K562 (cell line): ENCODE measurements at regions not wholly inside any gene's neighbourhood (a gene's known extent, or its start where the extent isn't known, plus 50 kb on each side); places are given as distances from the start of the nearest gene placed in this dataset.

Experiments used
- ATAC-seq: fragments of 200-7000 bp; cut with Tn5 transposase; 3 replicates; pipeline ENCODE4 v1.9.1; 2020; ENCODE audit warnings: moderate library complexity
- BruUV-seq: library from RNA; stranded (reverse); fragments of 400-500 nt; replicated peaks from 2 replicates; lab custom pipeline; 2021; lab: Mats Ljungman, UMichigan
- CTCF ChIA-PET: fragments of 300-600 bp; formaldehyde crosslinking; extraction: SDS; loops from one replicate; lab custom pipeline; 2021; ENCODE audit warnings: low intra/inter-chr PET ratio; lab: Yijun Ruan, JAX
- POLR2A ChIA-PET: fragments of 300-600, 350-650 bp; sonication (Branson Sonifier 250); formaldehyde crosslinking; extraction: SDS; loops from one replicate; lab custom pipeline; 2021; ENCODE audit warnings: antibody characterized with exemption, inconsistent platforms; lab: Yijun Ruan, JAX
- DNase-seq, 4 experiments: peaks; one replicate each; pipeline versions ENCODE4 v3.0.0 to v3.0.0-alpha.2; 2011 to 2018; ENCODE audit warnings: low spot score in 3 of 4, mixed read lengths in 3 of 4; ENCODE audit errors: extremely low read depth in 1 of 4
- FAIRE-seq: peaks from 2 replicates; lab custom pipeline; 2011; peaks lifted over from hg19 to GRCh38; lab: Jason Lieb, UNC
- H2AFZ ChIP-seq: 2 replicates; pipeline ENCODE4 v1.6.0; 2011; ENCODE audit warnings: low read depth, low read length, control low read depth, inconsistent platforms
- H3K27ac ChIP-seq: fragments of 200-600 bp; 3 replicates; pipeline ENCODE4 v1.8.0; 2011; ENCODE audit warnings: low read depth, mild to moderate bottlenecking, control low read depth, inconsistent platforms, low read length, moderate library complexity, mixed read lengths; ENCODE audit errors: extremely low read depth
- H3K27me3 ChIP-seq, 2 experiments: fragments of 300-600 bp in 1 of 2; 2 replicates in 1 of 2; 3 replicates in 1 of 2; pipeline versions ENCODE4 v1.6.0 to v1.8.0; 2011; ENCODE audit warnings: inconsistent platforms in 2 of 2, low read length in 2 of 2, mild to moderate bottlenecking in 1 of 2, mixed read lengths in 1 of 2, moderate library complexity in 1 of 2; ENCODE audit not compliant: control insufficient read depth in 2 of 2, insufficient read depth in 2 of 2
- H3K36me3 ChIP-seq: fragments of 300-600 bp; 3 replicates; pipeline ENCODE4 v1.8.0; 2011; ENCODE audit warnings: mild to moderate bottlenecking, low read length, inconsistent platforms; ENCODE audit not compliant: control insufficient read depth, insufficient read depth
- H3K4me1 ChIP-seq, 2 experiments: fragments of 200-600 bp in 1 of 2; replicated peaks in 1 of 2; 2 replicates in 1 of 2; 3 replicates in 1 of 2; pipeline versions ENCODE4 v1.5.1 to v1.8.0; 2011; ENCODE audit warnings: inconsistent platforms in 2 of 2, low read length in 2 of 2, mild to moderate bottlenecking in 1 of 2, mixed read lengths in 1 of 2, moderate library complexity in 1 of 2; ENCODE audit not compliant: control insufficient read depth in 2 of 2, insufficient read depth in 2 of 2
- H3K4me2 ChIP-seq: 2 replicates; pipeline ENCODE4 v1.6.1; 2011; ENCODE audit warnings: low read length, control low read depth, inconsistent platforms, mixed read lengths; ENCODE audit not compliant: insufficient read depth
- H3K4me3 ChIP-seq: fragments of 200-600 bp; sonication (generic), shearing (Covaris generic); 2 replicates; pipeline ENCODE4 v1.5.1; 2016; ENCODE audit warnings: control low read depth, inconsistent platforms
- H3K79me2 ChIP-seq: fragments of 200-600 bp; 3 replicates; pipeline ENCODE4 v1.8.0; 2011; ENCODE audit warnings: low read length, inconsistent platforms; ENCODE audit not compliant: control insufficient read depth, insufficient read depth
- H3K9ac ChIP-seq, 2 experiments: 2 replicates each; pipeline versions ENCODE4 v1.6.0 to v1.6.1; 2011; ENCODE audit warnings: low read depth in 2 of 2, low read length in 2 of 2, control low read depth in 1 of 2, inconsistent platforms in 1 of 2, mild to moderate bottlenecking in 1 of 2, mixed read lengths in 1 of 2; ENCODE audit not compliant: insufficient read depth in 1 of 2
- H3K9me1 ChIP-seq: one replicate; pipeline ENCODE4 v1.6.0; 2011; ENCODE audit warnings: inconsistent platforms, mild to moderate bottlenecking, low read length, moderate library complexity; ENCODE audit not compliant: control insufficient read depth, insufficient read depth
- H3K9me3 ChIP-seq: replicated peaks from 2 replicates; pipeline ENCODE4 v1.5.1; 2011; ENCODE audit warnings: low read depth, low read length, inconsistent platforms; ENCODE audit not compliant: control insufficient read depth, insufficient read depth
- H4K20me1 ChIP-seq: replicated peaks from 2 replicates; pipeline ENCODE4 v1.6.1; 2011; ENCODE audit warnings: low read length, inconsistent platforms, mixed read lengths; ENCODE audit not compliant: control insufficient read depth, insufficient read depth
- ETS2 ChIP-seq: IDR thresholded peaks from 2 replicates; pipeline ENCODE4 v1.6.1; 2016; ENCODE audit warnings: borderline replicate concordance, missing genetic modification characterization, mild to moderate bottlenecking, moderate library complexity, missing compliant biosample characterization; ENCODE audit not compliant: poor library complexity, severe bottlenecking
- FOXP1 ChIP-seq: sonication (generic); formaldehyde crosslinking; IDR thresholded peaks from 2 replicates; pipeline ENCODE4 v1.8.0; 2022; ENCODE audit warnings: mild to moderate bottlenecking, missing genetic modification reagents
- KAT8 ChIP-seq: fragments of 450-650 bp; IDR thresholded peaks from 2 replicates; pipeline ENCODE4 v1.6.1; 2016; ENCODE audit warnings: low read depth, mild to moderate bottlenecking
- RAD51 ChIP-seq: fragments of 450-650 bp; IDR thresholded peaks from 2 replicates; pipeline ENCODE4 v1.7.1; 2016; ENCODE audit warnings: low read depth, mild to moderate bottlenecking, borderline replicate concordance
- SAP30 ChIP-seq: fragments of 200-600 bp; sonication (generic); IDR thresholded peaks from 2 replicates; pipeline ENCODE4 v1.6.1; 2012; ENCODE audit warnings: borderline replicate concordance, low read depth, mild to moderate bottlenecking, moderate library complexity, low read length, control low read depth, inconsistent platforms; ENCODE audit not compliant: insufficient read depth, poor library complexity, severe bottlenecking
- SIN3B ChIP-seq: fragments of 450-650 bp; IDR thresholded peaks from 2 replicates; pipeline ENCODE4 v1.6.1; 2017; ENCODE audit warnings: low read depth, mild to moderate bottlenecking, moderate library complexity
- SIRT6 ChIP-seq: IDR thresholded peaks from one replicate; pipeline ENCODE4 v1.6.1; 2012; ENCODE audit warnings: low read depth, mild to moderate bottlenecking, control low read depth, inconsistent platforms, low read length, moderate library complexity
- U2AF2 ChIP-seq: fragments of 200-400 bp; formaldehyde crosslinking; optimal IDR thresholded peaks from 2 replicates; pipeline ENCODE3; 2017; ENCODE audit warnings: low read depth, mild to moderate bottlenecking, low read length
- ZNF75A ChIP-seq: fragments of 450-650 bp; formaldehyde crosslinking; IDR thresholded peaks from 2 replicates; pipeline ENCODE4 v1.4.0; 2020; ENCODE audit warnings: mild to moderate bottlenecking
- WGBS: fragments of 100-300 bp; shearing (Covaris generic); methylation state at CpG from one replicate; pipeline ENCODE4 v1.1.6; 2016; ENCODE audit warnings: low coverage, mixed read lengths; ENCODE audit not compliant: insufficient coverage; ENCODE audit errors: missing lambda C conversion rate; 5-methylcytosine and 5-hydroxymethylcytosine counted together
- in situ Hi-C: fragments of 300-500 bp; cut with MboI; formaldehyde crosslinking; loops from 4 replicates; pipeline ENCODE4 v1.15.0; 2018; ENCODE audit warnings: inconsistent platforms, mixed read lengths
- intact Hi-C: fragments of 100-400 bp; cut with micrococcal nuclease; formaldehyde crosslinking; loops from 2 replicates; pipeline ENCODE4 v1.14.2; 2022
- TF ChIP-seq, protein P1 (sequence below): fragments of 250-450 bp; sonication (Bioruptor Pico); IDR thresholded peaks from 2 replicates; pipeline ENCODE4 v1.8.0; 2021; ENCODE audit warnings: moderate library complexity, mild to moderate bottlenecking, inconsistent platforms
- TF ChIP-seq, protein P2 (sequence below): fragments of 450-650 bp; formaldehyde crosslinking; IDR thresholded peaks from 2 replicates; pipeline ENCODE4 v1.4.0; 2020; ENCODE audit warnings: mild to moderate bottlenecking, moderate library complexity
- TF ChIP-seq, protein P3 (sequence below): IDR thresholded peaks from 3 replicates; pipeline ENCODE4 v1.6.1; 2011; ENCODE audit warnings: borderline replicate concordance, mild to moderate bottlenecking; ENCODE audit not compliant: insufficient read length, insufficient read depth
- TF ChIP-seq, protein P4 (sequence below): fragments of 450-650 bp; conservative IDR thresholded peaks from 2 replicates; pipeline ENCODE4 v1.6.1; 2016; ENCODE audit warnings: missing genetic modification characterization, low read depth, mild to moderate bottlenecking, control low read depth, missing compliant biosample characterization
- TF ChIP-seq, protein P5 (sequence below): sonication (generic); formaldehyde crosslinking; IDR thresholded peaks from 2 replicates; pipeline ENCODE4 v1.8.1; 2022; ENCODE audit warnings: missing genetic modification reagents

DNA sequence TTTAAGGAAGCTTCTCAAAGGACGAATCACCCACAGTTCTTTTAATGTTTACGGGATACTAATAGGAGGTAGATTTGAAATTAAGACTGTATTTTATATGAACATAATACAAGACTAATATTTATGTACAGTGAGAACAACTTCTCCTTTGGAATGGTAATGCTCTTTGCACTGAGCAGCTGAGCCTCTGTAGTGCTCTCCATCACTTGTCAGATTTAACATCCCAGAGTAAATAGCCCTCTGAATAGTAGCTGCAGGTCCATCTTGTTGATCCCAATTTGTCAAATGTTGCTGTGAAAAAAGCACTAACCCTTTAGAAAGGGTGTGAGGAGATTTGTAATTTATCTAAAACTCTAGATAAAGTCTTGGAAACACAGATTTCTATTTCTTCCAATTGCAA is 351.4 kb upstream of the KCNMB2 start:
- Histone ChIP-seq H3K27ac (no peak overlapping the region), H3K36me3 (no peaks in the 10 kb centered on the region), H4K20me1 (no peaks in the 10 kb centered on the region)
- TF ChIP-seq, protein P1, sequence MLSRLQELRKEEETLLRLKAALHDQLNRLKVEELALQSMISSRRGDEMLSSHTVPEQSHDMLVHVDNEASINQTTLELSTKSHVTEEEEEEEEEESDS (CRISPR knock-in tag): no peak
- TF ChIP-seq, protein P2, sequence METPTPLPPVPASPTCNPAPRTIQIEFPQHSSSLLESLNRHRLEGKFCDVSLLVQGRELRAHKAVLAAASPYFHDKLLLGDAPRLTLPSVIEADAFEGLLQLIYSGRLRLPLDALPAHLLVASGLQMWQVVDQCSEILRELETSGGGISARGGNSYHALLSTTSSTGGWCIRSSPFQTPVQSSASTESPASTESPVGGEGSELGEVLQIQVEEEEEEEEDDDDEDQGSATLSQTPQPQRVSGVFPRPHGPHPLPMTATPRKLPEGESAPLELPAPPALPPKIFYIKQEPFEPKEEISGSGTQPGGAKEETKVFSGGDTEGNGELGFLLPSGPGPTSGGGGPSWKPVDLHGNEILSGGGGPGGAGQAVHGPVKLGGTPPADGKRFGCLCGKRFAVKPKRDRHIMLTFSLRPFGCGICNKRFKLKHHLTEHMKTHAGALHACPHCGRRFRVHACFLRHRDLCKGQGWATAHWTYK (CRISPR knock-in tag): no peak
- TF ChIP-seq RAD51 (no peak), SIN3B (no peak), KAT8 (no peak), ETS2 (tag) (no peak), FOXP1 (CRISPR knock-in tag) (no peak), U2AF2 (no peak), SAP30 (no peak), ZNF75A (CRISPR knock-in tag) (no peak), SIRT6 (no peak)
- TF ChIP-seq, protein P3, sequence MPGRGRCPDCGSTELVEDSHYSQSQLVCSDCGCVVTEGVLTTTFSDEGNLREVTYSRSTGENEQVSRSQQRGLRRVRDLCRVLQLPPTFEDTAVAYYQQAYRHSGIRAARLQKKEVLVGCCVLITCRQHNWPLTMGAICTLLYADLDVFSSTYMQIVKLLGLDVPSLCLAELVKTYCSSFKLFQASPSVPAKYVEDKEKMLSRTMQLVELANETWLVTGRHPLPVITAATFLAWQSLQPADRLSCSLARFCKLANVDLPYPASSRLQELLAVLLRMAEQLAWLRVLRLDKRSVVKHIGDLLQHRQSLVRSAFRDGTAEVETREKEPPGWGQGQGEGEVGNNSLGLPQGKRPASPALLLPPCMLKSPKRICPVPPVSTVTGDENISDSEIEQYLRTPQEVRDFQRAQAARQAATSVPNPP: no peak
- TF ChIP-seq, protein P4, sequence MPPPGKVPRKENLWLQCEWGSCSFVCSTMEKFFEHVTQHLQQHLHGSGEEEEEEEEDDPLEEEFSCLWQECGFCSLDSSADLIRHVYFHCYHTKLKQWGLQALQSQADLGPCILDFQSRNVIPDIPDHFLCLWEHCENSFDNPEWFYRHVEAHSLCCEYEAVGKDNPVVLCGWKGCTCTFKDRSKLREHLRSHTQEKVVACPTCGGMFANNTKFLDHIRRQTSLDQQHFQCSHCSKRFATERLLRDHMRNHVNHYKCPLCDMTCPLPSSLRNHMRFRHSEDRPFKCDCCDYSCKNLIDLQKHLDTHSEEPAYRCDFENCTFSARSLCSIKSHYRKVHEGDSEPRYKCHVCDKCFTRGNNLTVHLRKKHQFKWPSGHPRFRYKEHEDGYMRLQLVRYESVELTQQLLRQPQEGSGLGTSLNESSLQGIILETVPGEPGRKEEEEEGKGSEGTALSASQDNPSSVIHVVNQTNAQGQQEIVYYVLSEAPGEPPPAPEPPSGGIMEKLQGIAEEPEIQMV (tag): no peak
- TF ChIP-seq, protein P5, sequence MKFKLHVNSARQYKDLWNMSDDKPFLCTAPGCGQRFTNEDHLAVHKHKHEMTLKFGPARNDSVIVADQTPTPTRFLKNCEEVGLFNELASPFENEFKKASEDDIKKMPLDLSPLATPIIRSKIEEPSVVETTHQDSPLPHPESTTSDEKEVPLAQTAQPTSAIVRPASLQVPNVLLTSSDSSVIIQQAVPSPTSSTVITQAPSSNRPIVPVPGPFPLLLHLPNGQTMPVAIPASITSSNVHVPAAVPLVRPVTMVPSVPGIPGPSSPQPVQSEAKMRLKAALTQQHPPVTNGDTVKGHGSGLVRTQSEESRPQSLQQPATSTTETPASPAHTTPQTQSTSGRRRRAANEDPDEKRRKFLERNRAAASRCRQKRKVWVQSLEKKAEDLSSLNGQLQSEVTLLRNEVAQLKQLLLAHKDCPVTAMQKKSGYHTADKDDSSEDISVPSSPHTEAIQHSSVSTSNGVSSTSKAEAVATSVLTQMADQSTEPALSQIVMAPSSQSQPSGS (CRISPR knock-in tag): no peak
- TF ChIP-seq, all 486 proteins: peak for 0
- DNase-seq (no peak), ATAC-seq (no peak), FAIRE-seq (no peak)
- H3K9ac ChIP-seq: no peak overlapping the region
- no peaks in the 10 kb centered on the region for H3K9me3 ChIP-seq
- no peak overlapping the region for H3K4me2 ChIP-seq
- no peaks in the 10 kb centered on the region for H3K79me2 ChIP-seq
- intact Hi-C loops (no loop called here), in situ Hi-C loops (no loop called here)
- H3K4me3 ChIP-seq: no peak overlapping the region
- POLR2A ChIA-PET: no interaction called here
- no peak overlapping the region for H2AFZ ChIP-seq
- H3K27me3 ChIP-seq: no peaks in the 10 kb centered on the region
- 60% methylated on average over 2 of the region's 2 CpGs for WGBS
- no TSS peak for BruUV-seq
- H3K4me1 ChIP-seq: no peaks in the 10 kb centered on the region; a peak in 1 of 5 replicates
- CTCF ChIA-PET: no interaction called here
- H3K9me1 ChIP-seq: no peaks in the 10 kb centered on the region
